ENCODE measurements at regions not wholly inside any gene's neighbourhood (a gene's known extent, or its start where the extent isn't known, plus 50 kb on each side); places are given as distances from the start of the nearest gene placed in this dataset.

DNA sequence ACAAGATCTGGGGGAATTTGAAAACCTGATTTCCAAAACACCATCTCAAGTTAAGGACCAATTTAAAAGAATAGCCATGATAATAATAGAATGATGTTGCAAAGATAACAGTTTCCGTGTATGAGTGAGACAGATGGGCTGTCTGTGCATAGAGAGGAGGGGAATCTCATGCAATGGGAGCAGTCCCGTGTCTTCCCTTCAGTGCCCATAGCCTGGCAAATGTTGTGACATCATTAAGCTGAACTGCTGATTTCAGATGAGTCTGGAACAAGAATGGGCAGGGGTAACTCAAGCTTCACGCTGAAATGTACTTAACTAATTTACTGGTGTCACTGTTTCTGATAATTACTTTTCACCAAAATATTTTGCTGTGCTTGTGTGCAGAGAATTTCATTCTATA lies 454.0 kb downstream of the FOXG1 start:
- TF ChIP-seq, protein P1, sequence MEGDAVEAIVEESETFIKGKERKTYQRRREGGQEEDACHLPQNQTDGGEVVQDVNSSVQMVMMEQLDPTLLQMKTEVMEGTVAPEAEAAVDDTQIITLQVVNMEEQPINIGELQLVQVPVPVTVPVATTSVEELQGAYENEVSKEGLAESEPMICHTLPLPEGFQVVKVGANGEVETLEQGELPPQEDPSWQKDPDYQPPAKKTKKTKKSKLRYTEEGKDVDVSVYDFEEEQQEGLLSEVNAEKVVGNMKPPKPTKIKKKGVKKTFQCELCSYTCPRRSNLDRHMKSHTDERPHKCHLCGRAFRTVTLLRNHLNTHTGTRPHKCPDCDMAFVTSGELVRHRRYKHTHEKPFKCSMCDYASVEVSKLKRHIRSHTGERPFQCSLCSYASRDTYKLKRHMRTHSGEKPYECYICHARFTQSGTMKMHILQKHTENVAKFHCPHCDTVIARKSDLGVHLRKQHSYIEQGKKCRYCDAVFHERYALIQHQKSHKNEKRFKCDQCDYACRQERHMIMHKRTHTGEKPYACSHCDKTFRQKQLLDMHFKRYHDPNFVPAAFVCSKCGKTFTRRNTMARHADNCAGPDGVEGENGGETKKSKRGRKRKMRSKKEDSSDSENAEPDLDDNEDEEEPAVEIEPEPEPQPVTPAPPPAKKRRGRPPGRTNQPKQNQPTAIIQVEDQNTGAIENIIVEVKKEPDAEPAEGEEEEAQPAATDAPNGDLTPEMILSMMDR (IDR thresholded peaks at IDR 0.05): no peak
- Mint-ChIP-seq H3K27me3 (ENCODE audit: low read depth in 3 of 3) (peaks cover 0 to 1% (median 0%) of the 10 kb centered on the region in 3 donors), H3K27ac (no peak overlapping the region), H3K4me1 (no peaks in the 10 kb centered on the region), H3K36me3 (no peaks in the 10 kb centered on the region), H3K4me3 (no peak overlapping the region), H3K9me3 (peaks cover 0 to 2% (median 0%) of the 10 kb centered on the region in 7 donors)
- Histone ChIP-seq H3K79me2 (ENCODE audit: insufficient read depth, low read length) (no peaks in the 10 kb centered on the region), H3K27me3 (ENCODE audit: control insufficient read depth in 2 of 2, insufficient read depth in 2 of 2, low read length in 2 of 2) (no peaks in the 10 kb centered on the region), H3K4me1 (ENCODE audit: control insufficient read depth in 1 of 2, insufficient read depth in 2 of 2, low read length in 2 of 2) (no peaks in the 10 kb centered on the region), H3K4me3 (replicated peaks in 1 of 3; ENCODE audit: low read depth in 2 of 3, low read length in 3 of 3) (no peak overlapping the region), H2AFZ (ENCODE audit: insufficient read depth, low read depth, low read length, poor library complexity, severe bottlenecking) (no peak overlapping the region), H3K36me3 (replicated peaks in 1 of 2; ENCODE audit: control insufficient read depth in 1 of 2, insufficient read depth in 2 of 2, low read length in 2 of 2) (no peaks in the 10 kb centered on the region), H3K4me2 (replicated peaks; ENCODE audit: extremely low read depth, low read length, poor library complexity, severe bottlenecking) (no peak overlapping the region), H4K20me1 (ENCODE audit: insufficient read depth, low read length) (no peaks in the 10 kb centered on the region), H3K9me3 (replicated peaks in 1 of 2; ENCODE audit: control insufficient read depth in 1 of 2, insufficient read depth in 1 of 2, low read length in 2 of 2) (no peaks in the 10 kb centered on the region), H3K9ac (ENCODE audit: insufficient read depth, low read length, poor library complexity, severe bottlenecking) (no peak overlapping the region), H3K27ac (ENCODE audit: low read depth in 1 of 2, low read length in 2 of 2) (no peak overlapping the region)
- no peak for DNase-seq
- 67% methylated on average over 2 of the region's 3 CpGs for WGBS (ENCODE audit: insufficient coverage)
- intact Hi-C loops (cut with micrococcal nuclease): no loop called here

DNA sequence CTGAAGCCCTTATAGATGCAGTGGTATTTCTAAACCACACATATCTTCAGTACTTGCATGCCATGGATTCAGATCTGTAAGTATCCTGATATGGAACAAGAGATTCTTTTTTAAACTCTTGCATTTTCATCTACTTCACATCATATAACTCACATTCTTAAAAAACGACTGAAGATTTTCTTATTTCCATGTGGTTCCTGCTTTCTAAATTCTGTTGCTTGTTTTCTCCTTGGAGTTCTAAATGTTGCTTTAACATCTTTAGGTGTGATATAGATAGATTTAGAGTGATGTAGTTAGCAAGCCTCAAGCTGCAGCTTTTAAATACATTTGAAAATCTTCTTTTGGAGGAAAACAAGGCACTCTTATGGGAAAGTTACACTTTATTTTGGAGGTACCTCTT lies 455.4 kb downstream of the FOXG1 start:
- DNase-seq: no peak
- no peaks in the 10 kb centered on the region for H3K36me3 ChIP-seq (replicated peaks in 1 of 2; ENCODE audit: control insufficient read depth in 1 of 2, insufficient read depth in 2 of 2, low read length in 2 of 2)
- H3K4me1 ChIP-seq (ENCODE audit: control insufficient read depth in 1 of 2, insufficient read depth in 2 of 2, low read length in 2 of 2): no peaks in the 10 kb centered on the region
- Mint-ChIP-seq H3K9me3 (peaks cover 0 to 2% (median 0%) of the 10 kb centered on the region in 7 donors), H3K4me3 (no peak overlapping the region), H3K4me1 (no peaks in the 10 kb centered on the region), H3K36me3 (no peaks in the 10 kb centered on the region), H3K27me3 (ENCODE audit: low read depth in 3 of 3) (peaks cover 0 to 1% (median 0%) of the 10 kb centered on the region in 3 donors), H3K27ac (no peak overlapping the region)
- H3K4me2 ChIP-seq (replicated peaks; ENCODE audit: extremely low read depth, low read length, poor library complexity, severe bottlenecking): no peak overlapping the region
- intact Hi-C loops (cut with micrococcal nuclease): no loop called here
- TF ChIP-seq, protein P1 (IDR thresholded peaks at IDR 0.05): no peak
- WGBS (ENCODE audit: insufficient coverage): no CpG with 5 or more reads among the region's 1 CpG
- no peak overlapping the region for H3K4me3 ChIP-seq (replicated peaks in 1 of 3; ENCODE audit: low read depth in 2 of 3, low read length in 3 of 3)
- no peaks in the 10 kb centered on the region for H4K20me1 ChIP-seq (ENCODE audit: insufficient read depth, low read length)
- no peak overlapping the region for H3K9ac ChIP-seq (ENCODE audit: insufficient read depth, low read length, poor library complexity, severe bottlenecking)
- H3K27me3 ChIP-seq (ENCODE audit: control insufficient read depth in 2 of 2, insufficient read depth in 2 of 2, low read length in 2 of 2): no peaks in the 10 kb centered on the region
- H2AFZ ChIP-seq (ENCODE audit: insufficient read depth, low read depth, low read length, poor library complexity, severe bottlenecking): no peak overlapping the region
- no peaks in the 10 kb centered on the region for H3K79me2 ChIP-seq (ENCODE audit: insufficient read depth, low read length)
- no peak overlapping the region for H3K27ac ChIP-seq (ENCODE audit: low read depth in 1 of 2, low read length in 2 of 2)
- H3K9me3 ChIP-seq (replicated peaks in 1 of 2; ENCODE audit: control insufficient read depth in 1 of 2, insufficient read depth in 1 of 2, low read length in 2 of 2): no peaks in the 10 kb centered on the region
